Kidney epithelial cell (primary cell): ENCODE measurements at regions not wholly inside any gene's neighbourhood (a gene's known extent, or its start where the extent isn't known, plus 50 kb on each side); places are given as distances from the start of the nearest gene placed in this dataset.
A peak's percentile ranks its signal among the peaks of the same experiment; 100 is the strongest.

Experiments used
- DNase-seq: peaks from one replicate; pipeline ENCODE4 v3.0.0-alpha.2; 2010; ENCODE audit warnings: low read depth
- H3K27me3 ChIP-seq: 2 replicates; pipeline ENCODE4 v1.6.0; 2011; ENCODE audit warnings: low read length; ENCODE audit not compliant: control insufficient read depth, insufficient read depth
- H3K36me3 ChIP-seq: 2 replicates; pipeline ENCODE4 v1.5.1; 2011; ENCODE audit warnings: low read length; ENCODE audit not compliant: control insufficient read depth, insufficient read depth
- H3K4me3 ChIP-seq: 2 replicates; pipeline ENCODE4 v1.5.1; 2011; ENCODE audit warnings: low read depth, mild to moderate bottlenecking, control low read depth, low read length
- TF ChIP-seq, protein P1 (sequence below): IDR thresholded peaks from 2 replicates; pipeline ENCODE4 v1.5.1; 2011; ENCODE audit warnings: mild to moderate bottlenecking, moderate library complexity, low read length, control low read depth, inconsistent platforms; ENCODE audit not compliant: insufficient read depth, poor library complexity, severe bottlenecking

DNA sequence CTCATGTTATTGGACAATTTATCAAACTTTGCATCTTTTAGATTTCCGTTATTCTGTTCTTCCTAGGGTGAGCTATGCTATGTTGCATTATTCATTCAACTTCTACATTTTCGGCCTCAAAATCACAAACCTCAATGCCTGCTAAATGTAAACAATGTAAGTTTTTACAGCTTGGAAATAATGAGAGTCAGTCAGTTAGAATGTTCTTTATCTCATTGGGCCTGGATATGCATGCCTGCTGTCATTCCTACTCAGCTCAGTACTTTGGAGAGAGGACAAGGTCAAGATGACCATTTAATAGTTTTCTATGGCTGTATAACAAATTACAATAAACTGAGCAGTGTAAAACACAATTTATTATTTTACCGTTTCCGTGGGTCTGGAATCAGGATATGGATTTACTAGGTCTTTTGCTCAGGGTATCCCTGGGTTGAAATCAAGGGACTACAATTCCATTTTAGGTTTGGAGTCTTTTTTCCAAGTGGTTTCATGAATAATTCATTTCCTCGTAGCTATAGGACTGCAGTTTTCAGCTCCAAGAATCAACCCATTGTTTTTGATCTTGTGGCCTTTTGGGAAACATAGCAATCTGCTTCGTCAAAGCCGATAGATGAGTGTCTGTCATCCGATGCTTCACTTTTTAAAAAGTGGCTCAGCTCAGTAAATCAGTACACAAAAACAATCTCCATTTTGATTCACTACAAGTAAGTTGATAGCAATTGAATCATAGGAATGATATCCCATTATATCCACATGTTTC lies 1143.2 kb upstream of the CDH6 start:
- TF ChIP-seq, protein P1, sequence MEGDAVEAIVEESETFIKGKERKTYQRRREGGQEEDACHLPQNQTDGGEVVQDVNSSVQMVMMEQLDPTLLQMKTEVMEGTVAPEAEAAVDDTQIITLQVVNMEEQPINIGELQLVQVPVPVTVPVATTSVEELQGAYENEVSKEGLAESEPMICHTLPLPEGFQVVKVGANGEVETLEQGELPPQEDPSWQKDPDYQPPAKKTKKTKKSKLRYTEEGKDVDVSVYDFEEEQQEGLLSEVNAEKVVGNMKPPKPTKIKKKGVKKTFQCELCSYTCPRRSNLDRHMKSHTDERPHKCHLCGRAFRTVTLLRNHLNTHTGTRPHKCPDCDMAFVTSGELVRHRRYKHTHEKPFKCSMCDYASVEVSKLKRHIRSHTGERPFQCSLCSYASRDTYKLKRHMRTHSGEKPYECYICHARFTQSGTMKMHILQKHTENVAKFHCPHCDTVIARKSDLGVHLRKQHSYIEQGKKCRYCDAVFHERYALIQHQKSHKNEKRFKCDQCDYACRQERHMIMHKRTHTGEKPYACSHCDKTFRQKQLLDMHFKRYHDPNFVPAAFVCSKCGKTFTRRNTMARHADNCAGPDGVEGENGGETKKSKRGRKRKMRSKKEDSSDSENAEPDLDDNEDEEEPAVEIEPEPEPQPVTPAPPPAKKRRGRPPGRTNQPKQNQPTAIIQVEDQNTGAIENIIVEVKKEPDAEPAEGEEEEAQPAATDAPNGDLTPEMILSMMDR: no peak
- Histone ChIP-seq H3K27me3 (no peaks in the 10 kb centered on the region), H3K36me3 (no peaks in the 10 kb centered on the region), H3K4me3 (no peak overlapping the region)
- DNase-seq: no peak

GRCh38 chr5:30042677-30043076 lies 1150.8 kb upstream of the CDH6 start:
- DNase-seq: no peak
- H3K27me3 ChIP-seq: no peaks in the 10 kb centered on the region
- TF ChIP-seq, protein P1: no peak
- no peak overlapping the region for H3K4me3 ChIP-seq
- no peaks in the 10 kb centered on the region for H3K36me3 ChIP-seq

GRCh38 chr5:30041831-30042385 lies 1151.6 kb upstream of the CDH6 start:
- TF ChIP-seq, protein P1: no peak
- H3K4me3 ChIP-seq: no peak overlapping the region
- H3K36me3 ChIP-seq: no peaks in the 10 kb centered on the region
- DNase-seq: no peak
- no peaks in the 10 kb centered on the region for H3K27me3 ChIP-seq

DNA sequence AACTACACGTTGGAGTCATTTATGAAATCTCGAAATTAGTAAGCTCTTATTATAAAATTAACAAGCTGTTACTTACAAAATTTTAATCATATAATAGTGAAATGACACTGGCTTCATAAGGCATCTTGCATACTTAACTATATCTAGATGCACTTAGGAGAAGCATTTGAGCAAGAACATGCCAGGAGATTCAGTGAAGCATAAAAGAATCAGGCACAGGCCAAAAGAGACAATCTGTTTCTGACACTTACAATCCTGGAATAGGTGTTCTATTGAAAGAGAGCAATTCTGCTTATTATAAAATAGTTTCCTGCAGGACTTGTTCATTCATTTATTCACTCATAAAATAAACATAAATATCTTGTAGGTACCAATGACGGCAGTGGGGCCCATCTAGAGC lies 1152.2 kb upstream of the CDH6 start:
- no peaks in the 10 kb centered on the region for H3K27me3 ChIP-seq
- TF ChIP-seq, protein P1: no peak
- H3K36me3 ChIP-seq: no peaks in the 10 kb centered on the region
- DNase-seq: no peak
- H3K4me3 ChIP-seq: no peak overlapping the region

GRCh38 chr5:30040488-30041118 lies 1152.9 kb upstream of the CDH6 start:
- Histone ChIP-seq H3K4me3 (no peak overlapping the region), H3K36me3 (no peaks in the 10 kb centered on the region), H3K27me3 (no peaks in the 10 kb centered on the region)
- TF ChIP-seq, protein P1: peak; percentile 71
- DNase-seq: peak; percentile 12

GRCh38 chr5:30039379-30039778 lies 1154.1 kb upstream of the CDH6 start:
- TF ChIP-seq, protein P1: no peak
- Histone ChIP-seq H3K36me3 (no peaks in the 10 kb centered on the region), H3K27me3 (no peaks in the 10 kb centered on the region), H3K4me3 (no peak overlapping the region)
- no peak for DNase-seq
